ENCODE measurements at regions not wholly inside any gene's neighbourhood (a gene's known extent, or its start where the extent isn't known, plus 50 kb on each side); places are given as distances from the start of the nearest gene placed in this dataset.
"Not testable (repeated sequence)": the region's sequence is repeated elsewhere in the genome, so short reads cannot be mapped to it uniquely, and the experiment has no call there.

DNA sequence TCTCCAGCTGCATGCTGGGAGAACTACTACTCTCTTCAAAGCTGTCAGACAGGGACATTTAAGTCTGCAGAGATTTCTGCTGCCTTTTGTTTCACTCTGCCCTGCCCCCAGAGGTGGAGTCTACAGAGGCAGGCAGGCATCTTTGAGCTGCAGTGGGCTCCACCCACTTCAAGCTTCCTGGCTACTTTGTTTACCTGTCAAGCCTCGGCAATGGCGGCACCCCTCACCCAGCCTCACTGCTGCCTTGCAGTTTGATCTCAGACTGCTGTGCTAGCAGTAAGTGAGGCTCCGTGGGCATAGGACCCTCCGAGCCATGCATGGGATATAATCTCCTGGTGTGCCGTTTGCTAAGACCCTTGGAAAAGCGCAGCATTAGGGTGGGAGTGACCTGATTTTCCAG, 61.7 kb downstream of the DMRTA1 start:
- H3K4me3 ChIP-seq (ENCODE audit: low read depth, low read length); DNase-seq (ENCODE audit: low read depth): not testable (repeated sequence)

DNA sequence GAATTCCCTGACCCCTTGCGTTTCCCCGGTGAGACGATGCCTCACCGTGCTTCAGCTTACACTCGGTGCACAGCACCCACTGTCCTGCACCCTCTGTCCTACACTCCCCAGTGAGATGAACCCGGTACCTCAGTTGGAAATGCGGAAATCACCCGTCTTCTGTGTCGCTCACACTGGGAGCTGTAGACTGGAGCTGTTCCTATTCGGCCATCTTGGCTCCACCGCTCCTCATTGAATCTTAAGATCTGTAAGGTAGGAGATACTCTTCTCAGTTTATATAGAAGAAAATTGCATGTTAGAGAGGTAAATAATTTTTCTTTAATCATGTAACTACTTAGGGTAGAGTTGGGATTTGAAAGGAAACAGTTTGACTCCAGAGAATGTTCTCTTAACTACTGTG, 62.2 kb downstream of the DMRTA1 start:
- TF ChIP-seq, protein P1, sequence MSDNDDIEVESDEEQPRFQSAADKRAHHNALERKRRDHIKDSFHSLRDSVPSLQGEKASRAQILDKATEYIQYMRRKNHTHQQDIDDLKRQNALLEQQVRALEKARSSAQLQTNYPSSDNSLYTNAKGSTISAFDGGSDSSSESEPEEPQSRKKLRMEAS (IDR thresholded peaks at IDR 0.05; ENCODE audit: low read depth, low read length): no peak
- TF ChIP-seq MYC (IDR thresholded peaks at IDR 0.05; ENCODE audit: low read depth, low read length) (no peak), POLR2A (IDR thresholded peaks at IDR 0.05; ENCODE audit: extremely low read depth, insufficient read length) (no peak)
- TF ChIP-seq, protein P2, sequence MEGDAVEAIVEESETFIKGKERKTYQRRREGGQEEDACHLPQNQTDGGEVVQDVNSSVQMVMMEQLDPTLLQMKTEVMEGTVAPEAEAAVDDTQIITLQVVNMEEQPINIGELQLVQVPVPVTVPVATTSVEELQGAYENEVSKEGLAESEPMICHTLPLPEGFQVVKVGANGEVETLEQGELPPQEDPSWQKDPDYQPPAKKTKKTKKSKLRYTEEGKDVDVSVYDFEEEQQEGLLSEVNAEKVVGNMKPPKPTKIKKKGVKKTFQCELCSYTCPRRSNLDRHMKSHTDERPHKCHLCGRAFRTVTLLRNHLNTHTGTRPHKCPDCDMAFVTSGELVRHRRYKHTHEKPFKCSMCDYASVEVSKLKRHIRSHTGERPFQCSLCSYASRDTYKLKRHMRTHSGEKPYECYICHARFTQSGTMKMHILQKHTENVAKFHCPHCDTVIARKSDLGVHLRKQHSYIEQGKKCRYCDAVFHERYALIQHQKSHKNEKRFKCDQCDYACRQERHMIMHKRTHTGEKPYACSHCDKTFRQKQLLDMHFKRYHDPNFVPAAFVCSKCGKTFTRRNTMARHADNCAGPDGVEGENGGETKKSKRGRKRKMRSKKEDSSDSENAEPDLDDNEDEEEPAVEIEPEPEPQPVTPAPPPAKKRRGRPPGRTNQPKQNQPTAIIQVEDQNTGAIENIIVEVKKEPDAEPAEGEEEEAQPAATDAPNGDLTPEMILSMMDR (IDR thresholded peaks at IDR 0.05; ENCODE audit: low read depth, low read length): no peak
- DNase-seq (ENCODE audit: low read depth): no peak
- no peak overlapping the region for H3K4me3 ChIP-seq (ENCODE audit: low read depth, low read length)

DNA sequence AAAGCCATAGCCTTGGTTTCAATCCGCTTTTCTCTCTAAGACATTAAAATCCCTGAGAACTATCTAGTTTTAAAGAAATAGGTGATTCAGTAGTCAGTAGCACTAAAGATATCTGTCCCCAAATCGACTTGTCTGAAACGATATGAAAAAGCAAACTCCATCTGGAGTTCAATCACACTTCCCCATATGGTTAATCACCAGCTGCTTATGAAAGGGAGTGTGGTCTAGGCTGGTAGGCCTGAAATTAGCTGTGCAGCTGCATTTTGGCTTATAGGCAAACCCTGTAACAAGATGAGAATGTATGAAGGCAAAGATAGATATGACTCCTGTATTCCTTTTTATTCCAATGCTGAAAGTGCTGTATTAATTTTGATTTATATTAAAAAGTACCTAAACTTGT, 65.9 kb downstream of the DMRTA1 start:
- TF ChIP-seq, protein P1 (IDR thresholded peaks at IDR 0.05; ENCODE audit: low read depth, low read length): no peak
- TF ChIP-seq, protein P2 (IDR thresholded peaks at IDR 0.05; ENCODE audit: low read depth, low read length): no peak
- no peak for TF ChIP-seq POLR2A (IDR thresholded peaks at IDR 0.05; ENCODE audit: extremely low read depth, insufficient read length)
- TF ChIP-seq MYC (IDR thresholded peaks at IDR 0.05; ENCODE audit: low read depth, low read length): no peak
- H3K4me3 ChIP-seq (ENCODE audit: low read depth, low read length): no peak overlapping the region
- no peak for DNase-seq (ENCODE audit: low read depth)

DNA sequence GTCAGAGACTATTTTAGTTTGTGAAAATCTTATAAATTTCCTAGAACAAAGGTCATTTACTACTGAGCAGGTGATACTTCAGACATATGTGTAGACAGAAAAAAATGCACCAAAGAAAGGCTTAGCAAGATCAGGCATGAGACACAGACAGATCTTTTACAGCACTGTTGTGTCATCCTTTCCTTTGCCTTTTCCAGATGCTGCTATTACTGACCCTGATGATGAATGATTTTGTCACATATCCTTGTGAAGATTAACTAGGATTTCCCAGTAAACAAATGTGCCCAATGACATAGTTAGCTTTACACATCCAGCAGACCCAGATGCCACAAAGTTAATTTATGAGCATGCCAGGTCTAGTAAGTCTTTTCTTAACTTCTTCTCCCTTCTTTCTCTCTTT, 68.2 kb downstream of the DMRTA1 start:
- no peak overlapping the region for H3K4me3 ChIP-seq (ENCODE audit: low read depth, low read length)
- TF ChIP-seq POLR2A (IDR thresholded peaks at IDR 0.05; ENCODE audit: extremely low read depth, insufficient read length): no peak
- no peak for TF ChIP-seq MYC (IDR thresholded peaks at IDR 0.05; ENCODE audit: low read depth, low read length)
- TF ChIP-seq, protein P1 (IDR thresholded peaks at IDR 0.05; ENCODE audit: low read depth, low read length): no peak
- TF ChIP-seq, protein P2 (IDR thresholded peaks at IDR 0.05; ENCODE audit: low read depth, low read length): no peak
- no peak for DNase-seq (ENCODE audit: low read depth)

DNA sequence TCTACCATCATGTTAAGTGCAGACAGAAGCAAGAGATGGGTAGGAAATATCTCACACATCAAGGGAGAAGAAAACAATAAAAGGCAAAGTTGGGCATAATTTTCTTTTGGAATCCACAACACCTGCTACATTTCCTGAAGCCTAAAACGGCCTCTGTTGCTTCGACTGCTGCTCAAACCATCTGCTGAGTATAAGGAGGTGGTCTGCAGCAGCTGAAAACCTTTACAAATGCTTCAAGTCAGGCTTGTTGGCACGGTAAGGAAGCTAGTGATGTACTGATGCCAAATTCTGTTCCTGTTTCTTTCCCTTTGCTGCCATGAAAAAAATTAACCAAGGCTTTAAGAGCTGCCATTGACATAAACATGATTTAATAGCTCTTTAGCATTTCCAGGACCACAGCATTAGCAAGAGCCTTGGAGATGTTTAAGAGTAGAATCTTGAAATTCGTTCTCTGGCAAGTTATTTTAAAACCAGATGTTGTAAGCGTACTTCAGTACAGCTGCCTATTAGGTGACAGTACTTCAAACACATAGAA, 75.6 kb downstream of the DMRTA1 start:
- no peak for DNase-seq (ENCODE audit: low read depth)
- H3K4me3 ChIP-seq (ENCODE audit: low read depth, low read length): no peak overlapping the region
- TF ChIP-seq, protein P1 (IDR thresholded peaks at IDR 0.05; ENCODE audit: low read depth, low read length): no peak
- TF ChIP-seq MYC (IDR thresholded peaks at IDR 0.05; ENCODE audit: low read depth, low read length): no peak
- TF ChIP-seq POLR2A (IDR thresholded peaks at IDR 0.05; ENCODE audit: extremely low read depth, insufficient read length): no peak
- TF ChIP-seq, protein P2 (IDR thresholded peaks at IDR 0.05; ENCODE audit: low read depth, low read length): no peak

DNA sequence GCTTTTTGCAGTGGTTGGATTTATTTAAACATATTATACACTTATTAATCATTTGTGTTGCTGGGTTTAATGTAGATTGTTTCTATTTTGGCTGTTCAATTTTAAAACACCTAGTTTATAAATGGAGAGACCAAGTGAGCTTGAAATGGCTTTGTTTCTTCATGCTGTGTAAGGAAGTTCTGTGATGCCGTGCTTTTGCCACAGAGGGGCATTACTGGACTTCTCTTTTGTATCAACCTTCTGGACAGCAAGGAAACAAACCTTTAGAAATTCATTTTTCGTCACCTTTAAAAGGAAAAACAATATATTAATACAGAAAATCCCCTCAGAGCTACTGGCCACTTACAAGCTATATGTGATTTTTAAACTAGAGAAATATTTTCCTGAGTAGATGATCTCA, 81.9 kb downstream of the DMRTA1 start:
- DNase-seq (ENCODE audit: low read depth): no peak
- H3K4me3 ChIP-seq (ENCODE audit: low read depth, low read length): no peak overlapping the region
- TF ChIP-seq POLR2A (IDR thresholded peaks at IDR 0.05; ENCODE audit: extremely low read depth, insufficient read length) (no peak), MYC (IDR thresholded peaks at IDR 0.05; ENCODE audit: low read depth, low read length) (no peak)
- TF ChIP-seq, protein P1 (IDR thresholded peaks at IDR 0.05; ENCODE audit: low read depth, low read length): no peak
- TF ChIP-seq, protein P2 (IDR thresholded peaks at IDR 0.05; ENCODE audit: low read depth, low read length): no peak
